Adrenal gland (tissue), 5 donors: ENCODE measurements at regions not wholly inside any gene's neighbourhood (a gene's known extent, or its start where the extent isn't known, plus 50 kb on each side); places are given as distances from the start of the nearest gene placed in this dataset.

Source experiments
- CTCF ChIP-seq, 6 experiments: fragments of 450-650 bp in 4 of 6; fragments of 200-600 bp in 2 of 6; sonication (generic) in 1 of 6; IDR thresholded peaks; 1 replicate in 5 of 6; 2 replicates in 1 of 6; pipeline versions ENCODE4 v1.5.1 to v1.8.0; 2016 to 2021; ENCODE audit warnings: antibody characterized with exemption in 6 of 6, mild to moderate bottlenecking in 2 of 6, moderate library complexity in 1 of 6
- POLR2A ChIP-seq, 2 donors: fragments of 450-650 bp; IDR thresholded peaks; one replicate each; pipeline ENCODE4 v1.6.1; 2017; ENCODE audit warnings: antibody characterized with exemption in 2 of 2, mild to moderate bottlenecking in 2 of 2, moderate library complexity in 1 of 2
- donor health status: DM: no; HTN: no; CAD: no.

- TF ChIP-seq CTCF (IDR thresholded peaks at IDR 0.05) (no peak), POLR2A (IDR thresholded peaks at IDR 0.05) (no peak)
These were observed 405.1 kb upstream of the PTGER4 start for GRCh38 chr5:40274568-40274967.
